Mucosa of descending colon (tissue), 3 donors: ENCODE measurements at regions not wholly inside any gene's neighbourhood (a gene's known extent, or its start where the extent isn't known, plus 50 kb on each side); places are given as distances from the start of the nearest gene placed in this dataset.
"Not testable (repeated sequence)": the region's sequence is repeated elsewhere in the genome, so short reads cannot be mapped to it uniquely, and the experiment has no call there.

Experiments used
- ATAC-seq: fragments of 200-7000 bp; cut with Tn5 transposase; one replicate; pipeline ENCODE4 v1.9.1; 2020; ENCODE audit warnings: mild to moderate bottlenecking, moderate library complexity
- DNase-seq, 3 donors: peaks; one replicate each; pipeline ENCODE4 v3.0.0-alpha.2; 2020
- H3K36me3 ChIP-seq: fragments of 200-600 bp; one replicate; pipeline ENCODE4 v1.8.0; 2021; ENCODE audit warnings: low read depth, mild to moderate bottlenecking
- H3K4me1 ChIP-seq: fragments of 200-600 bp; one replicate; pipeline ENCODE4 v1.8.0; 2021; ENCODE audit warnings: low read depth, mild to moderate bottlenecking
- H3K4me3 ChIP-seq: fragments of 200-600 bp; one replicate; pipeline ENCODE4 v1.8.0; 2021; ENCODE audit warnings: mild to moderate bottlenecking
- H3K9me3 ChIP-seq: fragments of 200-600 bp; one replicate; pipeline ENCODE4 v1.8.0; 2021; ENCODE audit warnings: mild to moderate bottlenecking
- intact Hi-C, 2 donors: fragments of 100-400 bp; cut with DNase I in 1 of 2; cut with micrococcal nuclease in 1 of 2; formaldehyde crosslinking; loops; one replicate each; pipeline versions ENCODE4 v1.11.0 to v1.11.1; 2022; cut with DNase I, micrococcal nuclease
- TF ChIP-seq, protein P1 (sequence below): fragments of 200-600 bp; IDR thresholded peaks from one replicate; pipeline ENCODE4 v1.8.0; 2022; ENCODE audit warnings: antibody characterized with exemption, mild to moderate bottlenecking
- donor health status: DM: no; HTN: no; CAD: no; lungs with moderate emphysema.
- donor health status: DM: no; HTN: no; CAD: no.
- donor health status: DM: no; HTN: yes; CAD: no.

- no peaks in the 10 kb centered on the region for H3K36me3 ChIP-seq
- ATAC-seq: peak; percentile 70
- TF ChIP-seq, protein P1, sequence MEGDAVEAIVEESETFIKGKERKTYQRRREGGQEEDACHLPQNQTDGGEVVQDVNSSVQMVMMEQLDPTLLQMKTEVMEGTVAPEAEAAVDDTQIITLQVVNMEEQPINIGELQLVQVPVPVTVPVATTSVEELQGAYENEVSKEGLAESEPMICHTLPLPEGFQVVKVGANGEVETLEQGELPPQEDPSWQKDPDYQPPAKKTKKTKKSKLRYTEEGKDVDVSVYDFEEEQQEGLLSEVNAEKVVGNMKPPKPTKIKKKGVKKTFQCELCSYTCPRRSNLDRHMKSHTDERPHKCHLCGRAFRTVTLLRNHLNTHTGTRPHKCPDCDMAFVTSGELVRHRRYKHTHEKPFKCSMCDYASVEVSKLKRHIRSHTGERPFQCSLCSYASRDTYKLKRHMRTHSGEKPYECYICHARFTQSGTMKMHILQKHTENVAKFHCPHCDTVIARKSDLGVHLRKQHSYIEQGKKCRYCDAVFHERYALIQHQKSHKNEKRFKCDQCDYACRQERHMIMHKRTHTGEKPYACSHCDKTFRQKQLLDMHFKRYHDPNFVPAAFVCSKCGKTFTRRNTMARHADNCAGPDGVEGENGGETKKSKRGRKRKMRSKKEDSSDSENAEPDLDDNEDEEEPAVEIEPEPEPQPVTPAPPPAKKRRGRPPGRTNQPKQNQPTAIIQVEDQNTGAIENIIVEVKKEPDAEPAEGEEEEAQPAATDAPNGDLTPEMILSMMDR: no peak
- H3K4me3 ChIP-seq: no peak overlapping the region
- H3K9me3 ChIP-seq: no peaks in the 10 kb centered on the region
- H3K4me1 ChIP-seq: peaks cover 7% of the 10 kb centered on the region
- DNase-seq: peak in 1 of 3 donors; percentile 57
- intact Hi-C loops: no loop called here
Observed at GRCh38 chr10:114719311-114719710, 61.2 kb upstream of the ABLIM1 start.

- H3K4me1 ChIP-seq, intact Hi-C loops, DNase-seq, ATAC-seq, H3K4me3 ChIP-seq, H3K36me3 ChIP-seq, H3K9me3 ChIP-seq: not testable (repeated sequence)
Observed at GRCh38 chr10:114720023-114720422, 61.9 kb upstream of the ABLIM1 start.

DNA sequence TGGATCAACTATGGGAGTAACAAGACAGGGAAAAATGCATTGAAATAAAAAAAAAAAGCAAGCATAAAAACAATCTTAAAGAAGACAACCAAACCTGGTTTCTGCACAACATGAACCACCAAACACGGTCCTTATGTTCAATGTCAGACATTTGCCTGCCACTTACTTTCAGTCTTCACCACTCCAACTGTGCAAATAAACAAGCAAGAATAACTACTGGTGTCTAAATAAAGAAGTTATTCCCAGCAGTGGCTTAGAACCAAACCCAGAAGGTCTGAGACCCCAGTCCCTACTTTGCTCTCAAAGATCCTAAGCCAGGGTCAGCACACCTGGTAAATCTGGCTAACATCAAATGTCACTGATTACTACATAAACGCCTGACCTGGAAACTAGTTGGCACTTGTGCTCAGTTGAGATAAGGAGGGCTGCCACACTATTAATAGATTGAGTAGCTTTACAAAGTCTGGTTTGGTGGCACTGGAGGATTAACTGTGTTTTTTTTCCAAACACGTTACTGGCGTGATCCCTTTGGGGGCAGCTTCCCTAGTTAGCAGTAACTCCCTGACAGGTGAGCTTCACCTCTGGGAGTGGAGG lies 62.7 kb upstream of the ABLIM1 start:
- no peak for DNase-seq
- no peak for ATAC-seq
- TF ChIP-seq, protein P1: no peak
- Histone ChIP-seq H3K4me1 (no peaks in the 10 kb centered on the region), H3K9me3 (no peaks in the 10 kb centered on the region), H3K36me3 (no peaks in the 10 kb centered on the region), H3K4me3 (no peak overlapping the region)
- intact Hi-C loops: no loop called here

- H3K4me3 ChIP-seq, ATAC-seq, H3K9me3 ChIP-seq, H3K4me1 ChIP-seq, intact Hi-C loops, H3K36me3 ChIP-seq, DNase-seq: not testable (repeated sequence)
Observed at GRCh38 chr10:114722136-114722535, 64.1 kb upstream of the ABLIM1 start.

GRCh38 chr10:114723361-114723760 lies 65.3 kb upstream of the ABLIM1 start:
- Histone ChIP-seq H3K36me3 (no peaks in the 10 kb centered on the region), H3K4me1 (peaks cover 6% of the 10 kb centered on the region), H3K9me3 (no peaks in the 10 kb centered on the region), H3K4me3 (no peak overlapping the region)
- TF ChIP-seq, protein P1: no peak
- ATAC-seq (no peak), DNase-seq (no peak)
- intact Hi-C loops: no loop called here

GRCh38 chr10:114723991-114724715 lies 66.1 kb upstream of the ABLIM1 start:
- no peak for ATAC-seq
- intact Hi-C loops: no loop called here
- Histone ChIP-seq H3K4me3 (no peak overlapping the region), H3K4me1 (peaks cover 6% of the 10 kb centered on the region), H3K36me3 (no peaks in the 10 kb centered on the region), H3K9me3 (no peaks in the 10 kb centered on the region)
- DNase-seq: no peak
- TF ChIP-seq, protein P1: no peak
